Activated T-cell treated with anti-CD3 and anti-CD28 coated beads for 4 hours (primary cell): ENCODE measurements at regions not wholly inside any gene's neighbourhood (a gene's known extent, or its start where the extent isn't known, plus 50 kb on each side); places are given as distances from the start of the nearest gene placed in this dataset.
"Not testable (repeated sequence)": the region's sequence is repeated elsewhere in the genome, so short reads cannot be mapped to it uniquely, and the experiment has no call there.

Source experiments
- DNase-seq: peaks from one replicate; pipeline ENCODE4 v3.0.0-alpha.2; 2020

DNA sequence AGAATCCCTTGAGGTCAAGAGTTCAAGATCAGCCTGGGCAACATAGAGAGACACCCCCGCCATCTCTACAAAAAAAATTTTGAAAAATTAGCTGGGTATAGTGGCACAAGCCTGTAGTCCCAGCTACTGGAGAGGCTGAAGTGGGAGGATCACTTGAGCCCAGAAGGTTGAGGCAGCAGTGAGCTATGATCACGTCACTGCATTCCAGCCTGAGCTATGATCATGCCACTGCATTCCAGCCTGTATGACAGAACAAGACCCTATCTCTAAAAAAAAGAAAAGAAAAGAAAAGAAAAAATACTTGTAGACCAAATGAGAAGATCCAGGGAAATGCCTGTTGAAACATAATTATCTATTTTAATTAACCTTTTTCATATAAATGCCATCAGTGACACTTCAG lies 93.8 kb upstream of the MDM1 start:
- DNase-seq: no peak

DNA sequence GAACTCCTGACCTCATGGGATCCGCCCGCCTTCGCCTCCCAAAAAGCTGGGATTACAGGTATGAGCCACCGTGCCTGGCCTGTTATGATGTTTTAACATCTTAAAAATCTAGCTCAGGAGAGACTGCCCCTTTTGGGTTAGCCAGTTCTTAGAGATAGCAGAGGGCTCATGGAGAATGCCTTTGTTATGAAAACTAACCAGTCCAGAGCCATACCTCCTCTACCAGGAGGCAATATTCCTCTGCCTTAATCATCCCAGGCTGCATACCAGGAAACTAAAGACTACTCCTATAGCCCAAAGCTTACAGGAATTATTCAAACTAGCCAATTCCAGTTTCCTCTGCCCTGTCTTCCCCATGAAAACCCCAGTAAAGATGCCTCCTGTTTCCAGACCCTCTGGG lies 96.0 kb upstream of the MDM1 start:
- no peak for DNase-seq

DNA sequence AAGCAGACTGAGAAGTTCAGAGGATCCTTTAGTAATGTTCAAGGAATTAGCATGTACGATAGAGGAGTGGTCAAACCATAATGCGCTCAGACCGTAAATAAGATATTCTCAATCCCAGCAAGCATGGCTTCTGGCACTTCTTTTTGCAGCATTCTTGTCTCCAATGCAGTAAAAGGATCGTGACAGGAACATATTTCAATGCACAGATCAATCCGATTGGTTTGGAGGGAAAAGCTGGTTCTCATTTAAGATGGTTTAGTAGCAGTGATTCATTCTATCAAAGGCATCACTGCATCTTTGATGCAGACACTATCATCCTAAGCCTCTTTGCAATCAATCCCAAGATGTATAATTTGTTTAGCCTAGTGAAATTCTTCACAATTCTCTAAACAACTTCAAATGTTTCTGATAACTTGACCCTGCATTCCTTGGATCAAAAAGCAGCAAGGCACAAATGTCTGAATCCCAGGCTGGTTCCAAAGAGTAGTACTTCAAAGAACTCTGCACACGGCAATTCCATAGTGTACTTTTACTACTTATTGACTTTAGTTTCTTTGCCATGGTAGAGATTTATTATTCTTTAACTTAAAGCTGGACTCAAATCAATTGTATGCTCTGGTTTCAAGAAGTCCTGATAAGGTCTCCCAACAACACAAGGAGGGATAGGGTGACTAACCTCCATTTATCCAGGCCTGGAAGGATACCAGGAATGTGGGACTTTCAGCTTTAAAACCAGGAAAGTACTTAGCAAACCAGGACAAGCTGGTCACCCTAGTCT lies 96.8 kb upstream of the MDM1 start:
- no peak for DNase-seq

DNA sequence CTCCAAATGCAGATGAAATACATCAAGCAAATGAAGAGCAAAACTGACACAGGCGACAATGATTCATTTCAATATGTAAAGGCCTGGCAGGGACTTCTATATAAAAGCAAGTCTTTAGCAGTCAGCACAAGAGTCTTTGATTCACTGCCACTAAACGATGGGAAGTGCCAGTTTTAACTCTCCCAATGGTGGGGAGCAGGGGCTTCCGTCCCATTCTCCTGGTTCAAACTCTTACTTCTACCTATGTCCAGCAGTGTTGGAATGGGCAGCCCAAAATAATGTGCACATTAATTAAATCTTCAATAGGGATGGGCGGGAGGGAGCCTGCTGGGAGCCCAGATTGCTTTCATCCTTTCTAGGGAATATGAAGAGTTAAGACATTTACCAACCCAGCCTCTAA lies 97.5 kb upstream of the MDM1 start:
- DNase-seq: no peak

DNA sequence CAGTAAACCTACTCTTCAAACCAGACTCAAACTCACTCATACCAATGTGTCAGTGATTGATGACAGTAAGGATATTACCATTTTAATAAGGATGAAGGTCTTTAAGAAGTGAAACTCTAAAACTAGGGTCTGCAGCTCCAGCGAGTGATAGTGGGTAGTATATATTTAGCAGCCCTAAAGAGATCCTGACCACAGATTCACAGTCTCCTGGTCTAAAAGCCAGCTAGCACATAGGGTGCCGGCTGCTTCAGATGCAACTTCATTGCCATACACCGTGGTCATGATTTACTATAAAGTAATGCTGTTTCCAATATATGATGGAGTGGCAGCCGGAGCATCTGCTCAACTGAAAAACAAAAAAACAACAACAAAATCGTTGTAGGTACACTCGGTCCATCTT lies 99.6 kb upstream of the MDM1 start:
- DNase-seq: no peak

DNA sequence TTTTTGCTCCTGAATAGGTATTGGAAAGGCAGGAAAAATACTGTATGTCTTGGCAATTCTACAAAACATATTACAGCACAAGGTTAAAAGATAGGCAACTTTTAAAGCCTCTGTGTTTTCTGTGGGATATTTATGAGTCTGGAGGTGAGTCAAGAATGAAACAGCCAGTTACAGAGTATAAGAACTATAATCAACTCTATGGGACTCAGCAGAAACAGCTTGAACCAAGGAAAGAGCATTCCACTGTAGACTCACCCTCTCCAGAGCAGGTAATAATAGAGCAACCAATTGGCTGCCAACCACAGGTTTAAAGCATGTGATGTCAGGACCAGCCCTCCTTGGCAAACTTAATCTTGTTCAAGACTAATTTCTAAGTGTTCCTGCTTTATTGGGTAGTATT lies 100.5 kb upstream of the MDM1 start:
- no peak for DNase-seq

DNA sequence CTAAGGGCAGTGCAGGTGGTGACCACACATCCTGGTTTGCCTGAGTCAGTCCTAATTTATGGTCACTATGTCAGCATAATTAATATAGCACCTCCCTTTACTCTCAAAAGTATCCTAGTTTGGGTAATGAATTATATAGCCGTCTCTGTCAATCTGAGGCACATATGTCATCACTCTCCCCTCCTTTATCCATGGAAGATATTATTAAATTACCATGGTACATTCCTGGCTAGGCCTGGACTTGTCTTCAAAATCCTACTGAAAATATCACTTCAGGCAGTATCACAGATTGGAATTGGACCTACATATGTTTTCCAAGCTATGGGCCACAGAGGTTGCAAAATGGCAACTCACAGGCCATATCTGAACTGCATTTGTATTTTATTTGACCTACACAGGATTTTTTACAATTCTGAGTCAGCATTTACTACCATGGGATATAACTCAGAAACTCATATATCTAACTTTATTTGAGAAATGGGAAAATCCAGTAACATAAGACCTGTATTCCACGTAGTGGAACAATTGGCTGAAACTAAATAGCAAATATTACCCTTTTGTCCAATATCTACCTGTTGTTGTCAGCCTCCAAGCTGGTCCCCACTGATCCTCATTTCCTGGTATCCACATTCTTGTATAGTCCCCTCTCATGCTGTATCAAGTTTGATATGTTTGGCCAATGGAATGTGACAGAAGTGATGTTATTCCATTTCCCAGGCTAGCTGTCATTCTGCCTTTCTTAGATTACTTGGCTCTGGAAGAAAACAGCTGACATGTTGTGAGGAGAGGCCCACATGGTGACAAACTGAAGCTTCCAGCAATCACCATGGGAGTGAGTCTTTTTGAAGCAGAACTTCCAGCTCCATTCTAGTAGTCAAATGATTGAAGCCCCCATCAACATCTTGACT lies 102.5 kb upstream of the MDM1 start:
- DNase-seq: no peak

DNA sequence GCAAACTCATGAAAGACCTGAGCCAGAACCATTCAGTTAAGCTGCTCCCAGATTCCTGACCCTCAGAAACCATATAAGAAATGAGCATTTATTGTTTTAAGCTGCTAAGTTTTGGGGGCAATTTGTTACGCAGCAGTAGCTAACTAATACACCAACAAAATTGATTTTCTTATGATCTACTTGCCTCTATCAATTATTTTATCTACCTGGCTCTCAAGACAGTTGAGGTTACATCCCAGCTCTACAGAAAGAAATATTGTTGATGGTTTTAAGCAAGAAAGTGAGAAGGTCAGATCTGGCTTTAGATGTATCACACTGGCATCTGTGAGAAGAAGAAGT lies 103.1 kb upstream of the MDM1 start:
- DNase-seq: no peak

DNA sequence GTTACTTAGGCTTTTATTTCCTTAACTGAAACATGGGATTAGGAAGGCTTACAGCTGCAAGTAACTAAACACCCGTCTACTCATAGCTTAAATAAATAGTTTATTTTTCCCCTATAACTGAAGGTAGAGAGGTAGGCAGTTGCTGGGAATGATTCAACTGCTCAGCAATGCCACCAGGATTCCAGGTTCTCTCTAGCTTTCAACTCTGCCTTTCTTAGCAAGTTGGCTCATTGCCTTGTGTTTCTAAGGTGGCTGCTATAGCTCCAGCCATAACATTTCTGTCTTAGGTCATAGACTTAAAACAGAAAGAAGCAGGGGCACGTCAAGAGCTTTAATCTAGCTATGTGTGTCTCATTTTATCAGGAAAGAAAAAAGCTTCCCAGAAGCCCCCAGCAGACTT lies 103.7 kb upstream of the MDM1 start:
- no peak for DNase-seq

DNA sequence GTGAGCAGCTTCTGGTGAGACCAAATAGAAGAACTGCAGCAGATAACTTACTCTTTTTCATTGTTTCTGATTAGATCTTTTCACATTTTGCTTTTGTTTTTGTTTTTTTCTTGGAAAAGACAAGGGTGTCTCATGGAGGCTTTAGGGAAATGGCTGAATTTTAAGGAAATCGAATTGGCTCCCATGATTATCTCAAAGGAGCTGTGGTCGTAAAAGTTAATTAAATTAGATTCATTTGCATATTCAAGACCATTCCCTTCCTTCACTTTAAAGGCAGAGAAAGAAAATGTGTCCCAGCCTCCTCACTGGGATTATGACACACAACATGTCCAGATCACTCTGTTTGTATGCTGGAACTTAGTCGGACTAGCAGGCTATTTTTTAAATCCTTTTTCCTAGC lies 106.4 kb upstream of the MDM1 start:
- DNase-seq: no peak

DNA sequence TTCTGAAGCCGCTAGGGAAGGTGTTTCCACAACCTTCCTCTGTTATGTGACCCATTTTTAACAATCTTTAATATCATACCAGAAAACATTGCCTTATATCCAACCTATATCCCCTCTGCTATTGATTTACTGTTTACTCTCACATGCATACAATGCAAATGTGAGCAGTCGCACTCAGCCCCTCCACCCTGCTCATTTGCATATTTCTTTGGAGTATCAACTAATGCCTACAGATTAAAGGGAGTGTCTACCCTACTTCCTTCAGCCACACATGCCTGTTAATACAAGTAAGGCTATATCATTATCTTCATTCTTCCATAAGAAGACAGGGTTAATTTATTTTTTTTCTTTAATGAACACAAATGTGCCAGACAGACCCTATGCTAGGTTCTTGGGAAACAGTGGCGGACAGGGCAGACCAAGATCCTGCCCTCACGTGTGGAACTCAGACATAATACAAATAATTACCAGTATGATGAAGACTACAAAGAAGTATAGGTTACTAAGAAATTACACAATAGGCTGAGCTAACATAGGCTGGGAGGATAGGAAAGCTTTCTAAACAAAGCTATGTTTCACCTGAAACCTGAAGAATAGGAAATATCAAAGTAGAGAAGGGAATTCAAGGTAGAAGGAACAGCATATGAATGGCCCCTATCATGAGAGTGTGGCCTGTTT lies 107.3 kb upstream of the MDM1 start:
- DNase-seq: no peak

DNA sequence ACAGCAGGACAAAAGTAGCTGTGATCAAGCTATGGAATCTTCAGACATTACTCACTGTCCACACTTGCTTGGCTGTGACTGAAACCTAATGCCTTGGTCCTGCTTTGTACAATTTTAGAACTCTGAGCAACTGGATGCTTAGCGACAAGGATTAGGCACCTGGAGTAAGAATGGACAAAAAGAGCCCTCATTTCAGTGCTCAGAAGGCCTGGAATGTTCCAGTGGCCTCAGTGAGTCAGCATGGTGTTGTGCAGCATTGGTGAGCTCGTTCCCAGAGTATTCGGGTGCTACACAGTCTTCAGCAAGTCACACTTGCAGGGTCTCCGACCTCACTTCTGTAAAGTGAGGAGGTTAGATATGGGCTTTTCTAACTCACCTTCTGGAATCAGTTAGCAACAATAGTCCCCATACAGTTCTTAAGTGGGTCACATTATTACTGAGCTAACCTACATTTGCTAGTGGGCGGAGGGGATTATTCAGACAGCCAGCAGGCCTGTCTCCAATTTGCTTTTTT lies 108.0 kb upstream of the MDM1 start:
- no peak for DNase-seq

DNA sequence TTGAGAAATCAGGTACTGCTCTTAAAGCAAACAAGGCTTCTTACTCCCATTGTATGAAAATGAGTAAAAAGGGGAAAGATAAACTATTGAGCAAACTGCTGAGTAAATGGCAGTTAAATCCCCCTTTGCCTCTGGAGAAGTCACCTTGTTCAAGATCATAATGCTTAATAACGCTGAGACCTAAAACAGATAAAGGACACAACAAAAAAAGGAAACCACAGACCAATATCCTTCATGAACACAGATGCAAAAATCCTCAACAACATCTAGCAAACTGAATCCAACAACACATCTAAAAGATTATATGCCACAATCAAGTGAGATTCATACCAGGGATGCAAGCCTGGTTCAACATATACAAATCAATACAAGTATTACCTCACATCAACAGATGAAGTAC lies 109.0 kb upstream of the MDM1 start:
- no peak for DNase-seq

DNA sequence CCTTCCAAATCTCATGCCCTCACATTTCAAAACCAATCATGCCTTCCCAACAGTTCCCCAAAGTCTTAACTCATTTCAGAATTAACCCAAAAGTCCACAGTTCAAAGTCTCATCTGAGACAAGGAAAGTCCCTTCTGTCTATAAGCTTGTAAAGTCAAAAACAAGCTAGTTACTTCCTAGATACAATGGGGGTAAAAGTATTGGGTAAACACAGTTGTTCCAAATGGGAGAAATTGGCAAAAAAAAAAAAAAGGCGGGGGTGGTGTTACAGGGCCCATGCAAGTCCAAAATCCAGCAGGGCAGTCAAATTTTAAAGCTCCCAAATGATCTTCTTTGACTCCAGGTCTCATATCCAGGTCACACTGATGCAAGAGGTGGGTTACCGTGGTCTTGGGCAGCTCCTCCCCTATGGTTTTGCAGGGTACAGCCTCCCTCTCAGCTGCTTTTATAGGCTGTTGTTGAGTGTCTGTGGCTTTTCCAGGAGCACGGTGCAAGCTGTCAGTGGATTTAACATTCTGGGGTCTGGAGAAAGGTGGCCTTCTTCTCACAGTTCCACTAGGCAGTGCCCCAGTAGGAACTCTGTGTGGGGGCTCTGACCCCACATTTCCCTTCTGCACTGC lies 110.3 kb upstream of the MDM1 start:
- DNase-seq: not testable (repeated sequence)

DNA sequence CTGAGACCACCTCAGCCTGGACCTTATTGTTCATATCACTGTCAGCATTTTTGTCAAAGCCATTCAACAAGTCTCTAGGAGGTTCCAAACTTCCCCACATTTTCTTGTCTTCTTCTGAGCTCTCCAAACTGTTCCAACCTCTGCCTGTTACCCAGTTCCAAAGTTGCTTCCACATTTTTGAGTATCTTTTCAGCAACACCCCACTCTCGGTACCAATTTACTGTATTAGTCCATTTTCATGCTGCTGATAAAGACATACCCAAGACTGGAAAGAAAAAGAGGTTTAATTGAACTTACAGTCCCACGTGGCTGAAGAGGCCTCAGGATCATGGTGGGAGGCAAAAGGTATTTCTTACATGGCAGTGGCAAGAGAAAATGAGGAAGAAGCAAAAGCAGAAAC lies 111.5 kb upstream of the MDM1 start:
- DNase-seq: not testable (repeated sequence)

DNA sequence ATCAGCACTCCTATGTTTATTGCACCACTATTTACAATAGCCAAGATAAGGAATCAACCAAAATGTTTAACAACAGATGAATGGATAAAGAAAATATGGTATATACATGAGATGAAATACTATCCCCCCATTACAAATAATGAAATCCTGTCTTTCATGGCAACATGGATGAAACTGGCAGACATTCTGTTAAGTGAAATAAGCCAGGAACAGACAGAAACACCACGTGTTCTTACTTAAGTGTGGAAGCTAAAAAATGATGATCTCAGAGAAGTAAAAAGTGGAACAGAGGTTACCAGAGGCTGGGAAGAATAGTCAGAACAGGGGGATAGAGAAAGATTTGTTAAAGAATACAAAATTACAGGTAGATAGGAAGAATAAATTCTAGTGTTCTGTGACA lies 113.7 kb upstream of the MDM1 start:
- no peak for DNase-seq

DNA sequence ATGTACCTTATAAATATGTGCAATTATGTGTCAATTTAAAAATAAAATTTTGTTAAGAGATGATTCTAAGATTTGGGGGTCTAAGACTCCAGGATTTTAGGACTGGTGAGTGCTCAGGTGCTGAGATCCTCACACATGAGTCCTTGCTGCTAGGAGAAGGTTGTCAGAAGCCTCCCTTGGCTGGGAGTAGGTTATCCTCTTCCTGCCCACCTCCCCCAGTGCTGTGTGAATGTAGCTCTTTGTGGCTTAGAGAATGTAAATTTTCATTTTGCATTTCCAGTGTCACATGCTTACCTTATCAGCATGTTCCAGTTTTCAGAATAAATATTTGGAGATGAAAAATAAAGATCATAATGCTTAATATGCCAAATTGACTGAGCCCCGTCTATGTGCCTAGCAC lies 114.2 kb upstream of the MDM1 start:
- no peak for DNase-seq

DNA sequence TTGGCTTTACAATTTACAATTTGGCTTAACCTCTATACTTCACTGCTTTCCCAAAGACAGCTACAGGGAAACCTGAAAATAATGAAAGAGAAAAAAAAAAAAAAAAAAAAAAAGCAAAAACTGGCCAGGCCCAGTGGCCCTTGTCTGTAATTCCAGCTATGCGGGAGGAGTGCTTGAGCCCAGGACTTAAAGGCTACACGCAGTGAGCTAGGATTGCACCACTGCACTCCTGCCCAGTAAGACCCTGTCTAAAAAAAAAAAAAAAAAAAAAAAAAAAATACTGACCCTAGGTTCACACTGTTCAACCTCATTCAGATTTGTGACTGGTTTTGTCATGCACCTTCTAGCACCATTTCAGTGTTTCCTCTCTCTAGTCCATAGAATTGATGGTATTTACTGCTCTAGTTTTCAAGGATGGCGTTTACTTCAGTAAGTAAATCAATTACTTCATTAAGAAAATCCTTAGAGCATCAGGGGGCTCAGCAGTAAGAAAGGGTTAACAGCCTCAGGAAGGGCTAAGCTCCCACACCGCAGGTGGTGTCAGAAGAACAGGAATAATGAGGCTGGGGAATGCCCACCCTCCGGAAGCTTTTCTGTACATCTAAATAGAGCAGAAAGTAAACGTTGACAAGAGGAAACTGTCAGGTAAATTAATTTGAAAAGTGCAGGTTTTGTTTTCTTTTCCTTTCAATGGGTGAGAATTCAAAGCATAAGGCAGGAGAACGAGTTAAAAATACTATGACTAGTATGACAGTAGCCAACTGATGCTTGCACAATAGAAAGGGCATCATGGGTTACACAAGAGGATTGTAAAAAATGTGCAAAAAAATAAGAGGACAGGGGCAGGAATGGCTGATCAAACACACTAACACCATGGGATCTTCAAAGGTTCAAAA lies 115.0 kb upstream of the MDM1 start:
- no peak for DNase-seq

DNA sequence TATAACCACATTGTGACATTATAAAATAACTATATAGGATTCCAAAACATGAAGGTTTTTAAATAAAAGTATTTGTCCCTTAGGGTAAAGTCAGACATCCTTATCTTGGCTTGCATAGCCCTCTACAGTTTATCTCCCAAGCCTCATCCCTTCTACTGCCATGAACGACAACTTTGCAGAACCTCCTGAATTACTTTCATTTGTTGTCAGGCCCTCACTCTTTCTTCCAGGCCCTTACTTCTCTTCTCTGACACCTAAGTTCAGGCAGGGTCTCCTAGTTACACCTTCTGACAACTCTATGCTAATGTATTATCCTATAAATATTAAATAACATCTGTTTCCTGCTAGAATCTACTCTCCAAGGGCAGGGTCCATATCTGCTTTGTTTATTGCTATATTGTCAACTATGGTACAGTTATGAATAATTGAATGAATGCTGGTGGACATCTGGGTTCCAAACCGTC lies 115.7 kb upstream of the MDM1 start:
- no peak for DNase-seq

DNA sequence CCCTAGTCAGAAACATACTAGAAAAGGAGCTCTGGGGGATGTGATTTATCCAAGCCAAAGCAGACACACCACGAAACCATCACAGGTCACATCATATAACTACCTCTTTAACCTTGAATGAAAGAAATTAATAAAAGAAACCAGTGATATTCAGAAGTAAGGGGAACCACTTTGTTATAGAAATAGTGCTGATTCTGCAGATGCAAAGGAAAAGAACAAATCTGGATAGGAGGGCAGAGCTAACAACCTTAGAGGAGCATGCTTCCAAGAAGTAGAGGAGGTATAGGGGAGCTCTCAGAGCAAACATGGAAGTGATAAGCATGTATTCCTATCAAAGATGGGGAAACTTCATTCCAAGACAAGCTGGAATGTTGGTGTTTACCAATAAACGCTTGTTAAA lies 117.0 kb upstream of the MDM1 start:
- no peak for DNase-seq

DNA sequence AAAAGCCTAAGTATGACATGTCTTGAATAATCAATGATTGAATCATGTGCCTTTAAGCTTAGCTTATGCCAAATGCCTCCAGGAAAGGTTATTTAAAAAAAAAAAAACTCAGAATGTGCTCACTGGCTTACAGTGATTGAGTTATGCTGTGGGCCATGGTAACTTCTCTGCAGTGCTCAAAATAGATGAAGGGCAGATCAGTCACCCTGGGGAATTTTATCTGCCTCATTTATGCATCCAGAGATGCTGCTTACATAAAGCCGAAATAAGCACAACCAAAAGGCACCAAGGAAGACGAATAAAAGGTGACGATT lies 118.7 kb upstream of the MDM1 start:
- DNase-seq: no peak
